ENCODE measurements at regions not wholly inside any gene's neighbourhood (a gene's known extent, or its start where the extent isn't known, plus 50 kb on each side); places are given as distances from the start of the nearest gene placed in this dataset.

GRCh38 chr3:177595530-177596188, 398.4 kb upstream of the TBL1XR1 start:
- TF ChIP-seq TAF1 (IDR thresholded peaks at IDR 0.05; ENCODE audit: borderline replicate concordance, insufficient read depth, low read length) (no peak), FOXP2 (optimal IDR thresholded peaks at IDR 0.05; ENCODE audit: borderline replicate concordance, extremely low read depth, extremely low read length, insufficient read depth) (no peak), SIN3A (IDR thresholded peaks at IDR 0.05; ENCODE audit: borderline replicate concordance, insufficient read depth, low read length) (no peak), POLR2AphosphoS5 (IDR thresholded peaks at IDR 0.05; ENCODE audit: low read depth, low read length) (no peak), REST (IDR thresholded peaks at IDR 0.05; ENCODE audit: insufficient read depth in 1 of 2, low read depth in 2 of 2, low read length in 2 of 2) (no peak)

GRCh38 chr3:177596248-177596815, 399.1 kb upstream of the TBL1XR1 start:
- no peak for TF ChIP-seq SIN3A (IDR thresholded peaks at IDR 0.05; ENCODE audit: borderline replicate concordance, insufficient read depth, low read length)
- TF ChIP-seq POLR2AphosphoS5 (IDR thresholded peaks at IDR 0.05; ENCODE audit: low read depth, low read length) = no peak
- TF ChIP-seq TAF1 (IDR thresholded peaks at IDR 0.05; ENCODE audit: borderline replicate concordance, insufficient read depth, low read length) = no peak
- no peak for TF ChIP-seq FOXP2 (optimal IDR thresholded peaks at IDR 0.05; ENCODE audit: borderline replicate concordance, extremely low read depth, extremely low read length, insufficient read depth)

GRCh38 chr3:177596816-177597271, 399.6 kb upstream of the TBL1XR1 start:
- TF ChIP-seq SIN3A (IDR thresholded peaks at IDR 0.05; ENCODE audit: borderline replicate concordance, insufficient read depth, low read length) = no peak
- TF ChIP-seq REST (IDR thresholded peaks at IDR 0.05; ENCODE audit: insufficient read depth in 1 of 2, low read depth in 2 of 2, low read length in 2 of 2) = no peak
- no peak for TF ChIP-seq FOXP2 (optimal IDR thresholded peaks at IDR 0.05; ENCODE audit: borderline replicate concordance, extremely low read depth, extremely low read length, insufficient read depth)
- no peak for TF ChIP-seq POLR2AphosphoS5 (IDR thresholded peaks at IDR 0.05; ENCODE audit: low read depth, low read length)
- no peak for TF ChIP-seq TAF1 (IDR thresholded peaks at IDR 0.05; ENCODE audit: borderline replicate concordance, insufficient read depth, low read length)

GRCh38 chr3:177597311-177598096, 400.2 kb upstream of the TBL1XR1 start:
- TF ChIP-seq REST (IDR thresholded peaks at IDR 0.05; ENCODE audit: insufficient read depth in 1 of 2, low read depth in 2 of 2, low read length in 2 of 2) = peak in 1 of 2 experiments; percentile 26; a peak in 1 of 4 replicates
- 0 out of 2 replicates have a peak, but pooled peaks have one; percentile 23 for TF ChIP-seq SIN3A (IDR thresholded peaks at IDR 0.05; ENCODE audit: borderline replicate concordance, insufficient read depth, low read length)
- TF ChIP-seq TAF1 (IDR thresholded peaks at IDR 0.05; ENCODE audit: borderline replicate concordance, insufficient read depth, low read length) = no peak
- TF ChIP-seq FOXP2 (optimal IDR thresholded peaks at IDR 0.05; ENCODE audit: borderline replicate concordance, extremely low read depth, extremely low read length, insufficient read depth) = no peak
- TF ChIP-seq POLR2AphosphoS5 (IDR thresholded peaks at IDR 0.05; ENCODE audit: low read depth, low read length) = no peak

- TF ChIP-seq FOXP2 (optimal IDR thresholded peaks at IDR 0.05; ENCODE audit: borderline replicate concordance, extremely low read depth, extremely low read length, insufficient read depth) = no peak
- no peak for TF ChIP-seq POLR2AphosphoS5 (IDR thresholded peaks at IDR 0.05; ENCODE audit: low read depth, low read length)
- no peak for TF ChIP-seq SIN3A (IDR thresholded peaks at IDR 0.05; ENCODE audit: borderline replicate concordance, insufficient read depth, low read length)
- TF ChIP-seq TAF1 (IDR thresholded peaks at IDR 0.05; ENCODE audit: borderline replicate concordance, insufficient read depth, low read length) = no peak
- TF ChIP-seq REST (IDR thresholded peaks at IDR 0.05; ENCODE audit: insufficient read depth in 1 of 2, low read depth in 2 of 2, low read length in 2 of 2) = no peak
These were observed 401.0 kb upstream of the TBL1XR1 start for GRCh38 chr3:177598097-177598833.
